Neural progenitor cell (in vitro differentiated cells): ENCODE measurements at regions not wholly inside any gene's neighbourhood (a gene's known extent, or its start where the extent isn't known, plus 50 kb on each side); places are given as distances from the start of the nearest gene placed in this dataset.
A peak's percentile ranks its signal among the peaks of the same experiment; 100 is the strongest.

Experiments
- DNase-seq: peaks from one replicate; pipeline ENCODE4 v3.0.0-alpha.2; 2016; ENCODE audit warnings: low spot score
- H2AFZ ChIP-seq: fragments of 200-600 bp; sonication (generic); replicated peaks from 2 replicates; pipeline ENCODE4 v1.6.1; 2016; ENCODE audit warnings: antibody characterized with exemption
- H3F3A ChIP-seq: fragments of 200-600 bp; sonication (generic); 2 replicates; pipeline ENCODE4 v1.6.1; 2016; ENCODE audit warnings: antibody characterized with exemption, low read depth
- H3K27ac ChIP-seq: fragments of 200-600 bp; sonication (generic); 2 replicates; pipeline ENCODE4 v1.5.1; 2016; ENCODE audit warnings: mild to moderate bottlenecking
- H3K27me3 ChIP-seq: fragments of 200-600 bp; sonication (generic); 2 replicates; pipeline ENCODE4 v1.6.1; 2016; ENCODE audit warnings: mild to moderate bottlenecking, moderate library complexity
- H3K36me3 ChIP-seq: fragments of 200-600 bp; sonication (generic); 2 replicates; pipeline ENCODE4 v1.5.1; 2016
- H3K4me1 ChIP-seq: fragments of 200-600 bp; sonication (generic); 2 replicates; pipeline ENCODE4 v1.6.1; 2016; ENCODE audit warnings: mixed run types
- H3K4me2 ChIP-seq: fragments of 200-600 bp; sonication (generic); 2 replicates; pipeline ENCODE4 v1.6.1; 2016
- H3K4me3 ChIP-seq: fragments of 200-600 bp; sonication (generic); 2 replicates; pipeline ENCODE4 v1.5.1; 2016
- H3K79me2 ChIP-seq: fragments of 200-600 bp; sonication (generic); 2 replicates; pipeline ENCODE4 v1.6.1; 2016; ENCODE audit warnings: low read depth
- H3K9ac ChIP-seq: fragments of 200-600 bp; sonication (generic); 2 replicates; pipeline ENCODE4 v1.6.1; 2016
- H3K9me3 ChIP-seq: fragments of 200-600 bp; sonication (generic); 2 replicates; pipeline ENCODE4 v1.5.1; 2016; ENCODE audit warnings: low read depth
- H4K20me1 ChIP-seq: fragments of 200-600 bp; sonication (generic); 2 replicates; pipeline ENCODE4 v1.6.1; 2016; ENCODE audit warnings: low read depth
- H3K27ac Mint-ChIP-seq: 3 replicates; pipeline ENCODE4 v1.8.0; 2021; ENCODE audit warnings: mixed read lengths
- H3K27me3 Mint-ChIP-seq: 2 replicates; pipeline ENCODE4 v1.8.0; 2022; ENCODE audit warnings: low read depth, mild to moderate bottlenecking, inconsistent platforms, moderate library complexity, mixed read lengths; ENCODE audit not compliant: insufficient read depth
- H3K36me3 Mint-ChIP-seq: 3 replicates; pipeline ENCODE4 v1.8.0; 2021; ENCODE audit warnings: mixed read lengths
- H3K4me1 Mint-ChIP-seq: 3 replicates; pipeline ENCODE4 v1.8.0; 2021; ENCODE audit warnings: mixed read lengths
- H3K4me3 Mint-ChIP-seq: 3 replicates; pipeline ENCODE4 v1.8.0; 2021; ENCODE audit warnings: mild to moderate bottlenecking, moderate library complexity, mixed read lengths
- H3K9me3 Mint-ChIP-seq: 3 replicates; pipeline ENCODE4 v1.8.0; 2020; ENCODE audit warnings: mixed read lengths
- EZH2 ChIP-seq: fragments of 200-600 bp; sonication (generic); IDR thresholded peaks from 2 replicates; pipeline ENCODE4 v1.6.1; 2017; ENCODE audit warnings: antibody characterized with exemption, mild to moderate bottlenecking, moderate library complexity
- EZH2phosphoT487 ChIP-seq: fragments of 200-600 bp; sonication (generic); IDR thresholded peaks from 2 replicates; pipeline ENCODE4 v1.6.1; 2017; ENCODE audit warnings: antibody characterized with exemption
- TF ChIP-seq, protein P1 (sequence below): fragments of 200-600 bp; sonication (generic); IDR thresholded peaks from 2 replicates; pipeline ENCODE4 v1.5.1; 2017; ENCODE audit warnings: antibody characterized with exemption, mild to moderate bottlenecking

DNA sequence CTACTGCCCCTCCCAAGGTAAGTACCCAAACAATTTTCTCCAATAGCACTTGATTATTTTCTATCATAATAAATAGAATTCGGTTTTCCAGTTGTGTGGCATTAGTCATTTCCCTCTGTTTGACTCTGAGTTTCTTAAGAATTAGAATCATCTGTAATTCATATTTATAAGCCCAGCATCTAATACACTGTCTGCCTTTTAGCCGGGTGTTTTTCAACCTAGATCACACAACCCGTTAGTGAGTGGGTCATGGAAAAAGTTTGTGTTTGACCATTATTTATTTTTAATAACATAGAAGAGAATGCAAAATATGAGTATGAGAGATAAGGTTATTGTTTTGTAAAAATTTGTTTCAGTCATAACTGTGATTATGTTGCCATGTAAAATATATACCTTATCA is 701.6 kb downstream of the RFPL4B start:
- Histone ChIP-seq H3K4me3 (no peak overlapping the region), H3K4me1 (peaks cover 28% of the 10 kb centered on the region), H3K4me2 (no peak overlapping the region), H3K79me2 (no peaks in the 10 kb centered on the region), H2AFZ (no peak overlapping the region), H3K27me3 (no peaks in the 10 kb centered on the region), H3F3A (peaks cover 11% of the 10 kb centered on the region), H3K36me3 (no peaks in the 10 kb centered on the region), H3K9me3 (no peaks in the 10 kb centered on the region), H3K9ac (no peak overlapping the region), H3K27ac (no peak overlapping the region), H4K20me1 (no peaks in the 10 kb centered on the region)
- no peak for DNase-seq
- Mint-ChIP-seq H3K27me3 (no peaks in the 10 kb centered on the region), H3K4me1 (peaks cover 27% of the 10 kb centered on the region), H3K36me3 (peaks cover 2% of the 10 kb centered on the region), H3K9me3 (peaks cover 3% of the 10 kb centered on the region), H3K4me3 (no peak overlapping the region), H3K27ac (no peak overlapping the region)
- TF ChIP-seq, protein P1, sequence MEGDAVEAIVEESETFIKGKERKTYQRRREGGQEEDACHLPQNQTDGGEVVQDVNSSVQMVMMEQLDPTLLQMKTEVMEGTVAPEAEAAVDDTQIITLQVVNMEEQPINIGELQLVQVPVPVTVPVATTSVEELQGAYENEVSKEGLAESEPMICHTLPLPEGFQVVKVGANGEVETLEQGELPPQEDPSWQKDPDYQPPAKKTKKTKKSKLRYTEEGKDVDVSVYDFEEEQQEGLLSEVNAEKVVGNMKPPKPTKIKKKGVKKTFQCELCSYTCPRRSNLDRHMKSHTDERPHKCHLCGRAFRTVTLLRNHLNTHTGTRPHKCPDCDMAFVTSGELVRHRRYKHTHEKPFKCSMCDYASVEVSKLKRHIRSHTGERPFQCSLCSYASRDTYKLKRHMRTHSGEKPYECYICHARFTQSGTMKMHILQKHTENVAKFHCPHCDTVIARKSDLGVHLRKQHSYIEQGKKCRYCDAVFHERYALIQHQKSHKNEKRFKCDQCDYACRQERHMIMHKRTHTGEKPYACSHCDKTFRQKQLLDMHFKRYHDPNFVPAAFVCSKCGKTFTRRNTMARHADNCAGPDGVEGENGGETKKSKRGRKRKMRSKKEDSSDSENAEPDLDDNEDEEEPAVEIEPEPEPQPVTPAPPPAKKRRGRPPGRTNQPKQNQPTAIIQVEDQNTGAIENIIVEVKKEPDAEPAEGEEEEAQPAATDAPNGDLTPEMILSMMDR = no peak
- TF ChIP-seq EZH2 = no peak
- no peak for TF ChIP-seq EZH2phosphoT487

- peaks cover 27% of the 10 kb centered on the region for H3K4me1 Mint-ChIP-seq
- no peaks in the 10 kb centered on the region for H3K27me3 Mint-ChIP-seq
- H3K36me3 ChIP-seq = no peaks in the 10 kb centered on the region
- H3K4me2 ChIP-seq = no peak overlapping the region
- peaks cover 28% of the 10 kb centered on the region for H3K4me1 ChIP-seq
- no peaks in the 10 kb centered on the region for H3K27me3 ChIP-seq
- H3K9me3 ChIP-seq = no peaks in the 10 kb centered on the region
- peak overlapping the region; percentile 36 for H2AFZ ChIP-seq
- H3K79me2 ChIP-seq = no peaks in the 10 kb centered on the region
- DNase-seq = no peak
- no peak overlapping the region for H3K4me3 ChIP-seq
- peaks cover 11% of the 10 kb centered on the region for H3F3A ChIP-seq
- H3K9ac ChIP-seq = no peak overlapping the region
- TF ChIP-seq, protein P1 = no peak
- TF ChIP-seq EZH2 (no peak), EZH2phosphoT487 (no peak)
- no peak overlapping the region for H3K4me3 Mint-ChIP-seq
- peaks cover 5% of the 10 kb centered on the region for H3K9me3 Mint-ChIP-seq
- peaks cover 3% of the 10 kb centered on the region for H3K36me3 Mint-ChIP-seq
- peak overlapping the region; percentile 96 for H3K27ac Mint-ChIP-seq
- H3K27ac ChIP-seq = no peak overlapping the region
- H4K20me1 ChIP-seq = no peaks in the 10 kb centered on the region
Observed at GRCh38 chr6:113049190-113049589, 702.1 kb downstream of the RFPL4B start.

- H3K9me3 ChIP-seq = no peaks in the 10 kb centered on the region
- H3K27me3 ChIP-seq = no peaks in the 10 kb centered on the region
- no peaks in the 10 kb centered on the region for H3K36me3 ChIP-seq
- peak overlapping the region; percentile 96 for H3K27ac Mint-ChIP-seq
- TF ChIP-seq EZH2 = no peak
- TF ChIP-seq, protein P1 = no peak
- no peak for TF ChIP-seq EZH2phosphoT487
- H3K9me3 Mint-ChIP-seq = peaks cover 6% of the 10 kb centered on the region
- H3K4me1 Mint-ChIP-seq = peaks cover 27% of the 10 kb centered on the region
- peaks cover 28% of the 10 kb centered on the region for H3K4me1 ChIP-seq
- peaks cover 4% of the 10 kb centered on the region for H3K36me3 Mint-ChIP-seq
- H3K9ac ChIP-seq = no peak overlapping the region
- H3K27ac ChIP-seq = no peak overlapping the region
- H4K20me1 ChIP-seq = no peaks in the 10 kb centered on the region
- H3K4me2 ChIP-seq = peak overlapping the region; percentile 61
- peaks cover 11% of the 10 kb centered on the region for H3F3A ChIP-seq
- H2AFZ ChIP-seq = no peak overlapping the region
- no peaks in the 10 kb centered on the region for H3K27me3 Mint-ChIP-seq
- H3K4me3 ChIP-seq = no peak overlapping the region
- H3K79me2 ChIP-seq = no peaks in the 10 kb centered on the region
- peak; percentile 8 for DNase-seq
- peak overlapping the region; percentile 2 for H3K4me3 Mint-ChIP-seq
Observed at GRCh38 chr6:113050010-113050858, 703.1 kb downstream of the RFPL4B start.
